CD14-positive monocyte (primary cell): ENCODE measurements at regions not wholly inside any gene's neighbourhood (a gene's known extent, or its start where the extent isn't known, plus 50 kb on each side); places are given as distances from the start of the nearest gene placed in this dataset.
"Not testable (repeated sequence)": the region's sequence is repeated elsewhere in the genome, so short reads cannot be mapped to it uniquely, and the experiment has no call there.

ENCODE experiments used
- DNase-seq, 3 donors: peaks; one replicate each; pipeline ENCODE4 v3.0.0-alpha.2; 2011 to 2022
- H2AFZ ChIP-seq: 2 replicates; pipeline ENCODE4 v1.6.0; 2012; ENCODE audit warnings: mild to moderate bottlenecking, low read depth, low read length, inconsistent platforms; ENCODE audit not compliant: insufficient read depth, poor library complexity, severe bottlenecking
- H3K27ac ChIP-seq, 2 donors: 1 replicate in 1 of 2; 2 replicates in 1 of 2; pipeline ENCODE4 v1.5.1; 2012 to 2013; ENCODE audit warnings: low read length in 2 of 2, control low read depth in 1 of 2, inconsistent platforms in 1 of 2, low read depth in 1 of 2, mild to moderate bottlenecking in 1 of 2
- H3K27me3 ChIP-seq, 2 donors: one replicate each; pipeline versions ENCODE4 v1.6.0 to v1.6.1; 2011 to 2013; ENCODE audit warnings: low read length in 2 of 2; ENCODE audit not compliant: control insufficient read depth in 2 of 2, insufficient read depth in 2 of 2
- H3K36me3 ChIP-seq, 2 donors: replicated peaks in 1 of 2; 1 replicate in 1 of 2; 2 replicates in 1 of 2; pipeline versions ENCODE4 v1.5.1 to v1.6.1; 2012 to 2013; ENCODE audit warnings: low read length in 2 of 2, control low read depth in 1 of 2, inconsistent platforms in 1 of 2, mild to moderate bottlenecking in 1 of 2; ENCODE audit not compliant: insufficient read depth in 2 of 2, control insufficient read depth in 1 of 2
- H3K4me1 ChIP-seq, 2 donors: 1 replicate in 1 of 2; 2 replicates in 1 of 2; pipeline versions ENCODE4 v1.5.1 to v1.6.1; 2012 to 2013; ENCODE audit warnings: low read length in 2 of 2, control low read depth in 1 of 2, inconsistent platforms in 1 of 2, mild to moderate bottlenecking in 1 of 2, moderate library complexity in 1 of 2; ENCODE audit not compliant: insufficient read depth in 2 of 2, control insufficient read depth in 1 of 2
- H3K4me2 ChIP-seq: replicated peaks from 2 replicates; pipeline ENCODE3; 2012; ENCODE audit warnings: low read length, moderate library complexity, mild to moderate bottlenecking; ENCODE audit not compliant: poor library complexity, severe bottlenecking; ENCODE audit errors: extremely low read depth
- H3K4me3 ChIP-seq, 3 experiments: fragments of 200-600 bp in 1 of 3; sonication (generic) in 1 of 3; replicated peaks in 1 of 3; 1 replicate in 2 of 3; 2 replicates in 1 of 3; pipeline ENCODE4 v1.5.1; 2011 to 2013; ENCODE audit warnings: low read length in 3 of 3, mild to moderate bottlenecking in 3 of 3, control low read depth in 2 of 3, low read depth in 2 of 3, inconsistent platforms in 1 of 3, moderate library complexity in 1 of 3
- H3K79me2 ChIP-seq: 2 replicates; pipeline ENCODE4 v1.6.0; 2012; ENCODE audit warnings: mild to moderate bottlenecking, control low read depth, inconsistent platforms, low read length, moderate library complexity; ENCODE audit not compliant: insufficient read depth
- H3K9ac ChIP-seq: 2 replicates; pipeline ENCODE4 v1.6.0; 2017; ENCODE audit warnings: low read length, mild to moderate bottlenecking; ENCODE audit not compliant: insufficient read depth, poor library complexity, severe bottlenecking
- H3K9me3 ChIP-seq, 2 donors: replicated peaks in 1 of 2; 1 replicate in 1 of 2; 2 replicates in 1 of 2; pipeline versions ENCODE4 v1.5.1 to v1.6.1; 2012 to 2013; ENCODE audit warnings: low read length in 2 of 2, control low read depth in 1 of 2; ENCODE audit not compliant: control insufficient read depth in 1 of 2, insufficient read depth in 1 of 2
- H4K20me1 ChIP-seq: 2 replicates; pipeline ENCODE4 v1.6.0; 2012; ENCODE audit warnings: mild to moderate bottlenecking, low read length, control low read depth, moderate library complexity; ENCODE audit not compliant: insufficient read depth
- H3K27ac Mint-ChIP-seq, 7 donors: one replicate each; pipeline ENCODE4 v1.8.0; 2020; ENCODE audit warnings: mild to moderate bottlenecking in 7 of 7, mixed read lengths in 7 of 7, moderate library complexity in 6 of 7, inconsistent platforms in 2 of 7
- H3K27me3 Mint-ChIP-seq, 3 donors: one replicate each; pipeline ENCODE4 v1.8.0; 2021 to 2022; ENCODE audit warnings: low read depth in 3 of 3, mild to moderate bottlenecking in 3 of 3, mixed read lengths in 3 of 3, moderate library complexity in 3 of 3, inconsistent platforms in 1 of 3
- H3K36me3 Mint-ChIP-seq, 2 donors: one replicate each; pipeline ENCODE4 v1.8.0; 2020; ENCODE audit warnings: mixed read lengths in 2 of 2, inconsistent platforms in 1 of 2, mild to moderate bottlenecking in 1 of 2
- H3K4me1 Mint-ChIP-seq: one replicate; pipeline ENCODE4 v1.8.0; 2020; ENCODE audit warnings: mild to moderate bottlenecking, mixed read lengths
- H3K4me3 Mint-ChIP-seq, 2 donors: one replicate each; pipeline ENCODE4 v1.8.0; 2020; ENCODE audit warnings: mild to moderate bottlenecking in 2 of 2, mixed read lengths in 2 of 2, moderate library complexity in 1 of 2
- H3K9me3 Mint-ChIP-seq, 7 donors: one replicate each; pipeline ENCODE4 v1.8.0; 2020 to 2022; ENCODE audit warnings: mixed read lengths in 7 of 7, mild to moderate bottlenecking in 6 of 7, moderate library complexity in 6 of 7, inconsistent platforms in 2 of 7
- WGBS: methylation state at CpG from one replicate; pipeline ENCODE4 v1.1.5; 2013; ENCODE audit warnings: missing lambda C conversion rate; ENCODE audit not compliant: insufficient coverage; 5-methylcytosine and 5-hydroxymethylcytosine counted together
- intact Hi-C, 2 donors: fragments of 100-400 bp; cut with micrococcal nuclease; formaldehyde crosslinking; loops; one replicate each; pipeline versions ENCODE4 v1.15.0 to v1.15.1; 2023
- TF ChIP-seq, protein P1 (sequence below): fragments of 200-600 bp; IDR thresholded peaks from one replicate; pipeline ENCODE4 v1.8.0; 2022; ENCODE audit warnings: antibody characterized with exemption, mild to moderate bottlenecking

DNA sequence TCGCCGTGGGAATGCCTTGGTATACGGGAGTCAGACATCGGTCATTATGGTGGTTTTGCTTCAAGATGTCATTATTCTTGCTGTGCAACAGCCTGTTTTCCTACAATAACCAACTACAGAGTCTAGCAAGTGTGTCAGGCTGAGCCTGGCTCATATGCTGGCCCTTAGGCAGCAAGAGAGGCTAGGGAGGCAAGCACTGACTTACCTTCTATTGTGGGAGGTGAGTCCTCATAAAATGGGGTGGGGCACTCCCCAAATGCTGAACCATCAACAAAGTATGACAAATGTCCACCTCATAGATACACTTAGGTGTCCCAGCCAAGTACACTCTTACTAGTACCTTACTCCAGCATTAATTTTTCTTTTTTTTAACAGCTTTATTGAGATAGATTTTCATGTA lies 77.0 kb upstream of the ATL2 start:
- Histone ChIP-seq H2AFZ (no peak overlapping the region), H3K27ac (no peak overlapping the region), H4K20me1 (no peaks in the 10 kb centered on the region), H3K27me3 (no peaks in the 10 kb centered on the region), H3K4me1 (no peaks in the 10 kb centered on the region), H3K9me3 (no peaks in the 10 kb centered on the region), H3K36me3 (no peaks in the 10 kb centered on the region), H3K4me2 (no peak overlapping the region), H3K79me2 (no peaks in the 10 kb centered on the region), H3K4me3 (no peak overlapping the region), H3K9ac (no peak overlapping the region)
- intact Hi-C loops: no loop called here
- Mint-ChIP-seq H3K4me1 (no peaks in the 10 kb centered on the region), H3K4me3 (no peak overlapping the region), H3K36me3 (no peaks in the 10 kb centered on the region), H3K9me3 (peaks cover 0 to 3% (median 0%) of the 10 kb centered on the region in 7 donors), H3K27ac (no peak overlapping the region), H3K27me3 (peaks cover 6 to 9% (median 9%) of the 10 kb centered on the region in 3 donors)
- TF ChIP-seq, protein P1, sequence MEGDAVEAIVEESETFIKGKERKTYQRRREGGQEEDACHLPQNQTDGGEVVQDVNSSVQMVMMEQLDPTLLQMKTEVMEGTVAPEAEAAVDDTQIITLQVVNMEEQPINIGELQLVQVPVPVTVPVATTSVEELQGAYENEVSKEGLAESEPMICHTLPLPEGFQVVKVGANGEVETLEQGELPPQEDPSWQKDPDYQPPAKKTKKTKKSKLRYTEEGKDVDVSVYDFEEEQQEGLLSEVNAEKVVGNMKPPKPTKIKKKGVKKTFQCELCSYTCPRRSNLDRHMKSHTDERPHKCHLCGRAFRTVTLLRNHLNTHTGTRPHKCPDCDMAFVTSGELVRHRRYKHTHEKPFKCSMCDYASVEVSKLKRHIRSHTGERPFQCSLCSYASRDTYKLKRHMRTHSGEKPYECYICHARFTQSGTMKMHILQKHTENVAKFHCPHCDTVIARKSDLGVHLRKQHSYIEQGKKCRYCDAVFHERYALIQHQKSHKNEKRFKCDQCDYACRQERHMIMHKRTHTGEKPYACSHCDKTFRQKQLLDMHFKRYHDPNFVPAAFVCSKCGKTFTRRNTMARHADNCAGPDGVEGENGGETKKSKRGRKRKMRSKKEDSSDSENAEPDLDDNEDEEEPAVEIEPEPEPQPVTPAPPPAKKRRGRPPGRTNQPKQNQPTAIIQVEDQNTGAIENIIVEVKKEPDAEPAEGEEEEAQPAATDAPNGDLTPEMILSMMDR: no peak
- DNase-seq: no peak
- WGBS: 92% methylated on average over 2 of the region's 4 CpGs

DNA sequence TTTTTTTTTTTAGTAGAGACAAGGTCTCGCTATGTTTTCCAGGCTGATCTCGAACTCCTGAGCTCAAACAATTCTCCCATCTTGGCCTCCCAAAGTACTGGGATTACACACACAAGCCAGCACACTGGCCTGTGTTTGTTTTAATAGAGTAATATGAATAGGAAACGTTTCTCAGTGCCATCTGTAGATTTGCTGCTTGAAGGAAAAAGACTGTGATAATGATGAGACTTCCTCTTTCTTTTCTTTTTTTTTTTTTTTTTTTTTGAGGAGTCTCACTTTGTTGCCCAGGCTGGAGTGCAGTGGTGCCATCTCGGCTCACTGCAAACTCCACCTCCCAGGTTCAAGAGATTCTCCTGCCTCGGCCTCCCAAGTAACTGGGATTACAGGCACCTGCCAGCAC lies 74.7 kb upstream of the ATL2 start:
- not testable (repeated sequence) for H3K4me3 Mint-ChIP-seq, H3K9me3 ChIP-seq

More for the DNA sequence above, 74.7 kb upstream of the ATL2 start:
- H3K27ac ChIP-seq, DNase-seq, H2AFZ ChIP-seq, H3K36me3 ChIP-seq, H3K4me1 Mint-ChIP-seq, H3K27me3 Mint-ChIP-seq, H3K27me3 ChIP-seq, H3K9me3 Mint-ChIP-seq, H3K4me1 ChIP-seq, H3K4me3 ChIP-seq, H3K4me2 ChIP-seq, H3K27ac Mint-ChIP-seq, H3K9ac ChIP-seq, H3K36me3 Mint-ChIP-seq, H3K79me2 ChIP-seq, intact Hi-C loops, H4K20me1 ChIP-seq: not testable (repeated sequence)
- WGBS: 80% methylated on average over 2 of the region's 5 CpGs
